HEK293T (cell line): ENCODE measurements at regions not wholly inside any gene's neighbourhood (a gene's known extent, or its start where the extent isn't known, plus 50 kb on each side); places are given as distances from the start of the nearest gene placed in this dataset.

ENCODE experiments used
- ARNT ChIP-seq: fragments of 450-650 bp; IDR thresholded peaks from 2 replicates; pipeline ENCODE4 v1.6.1; 2017; ENCODE audit warnings: mild to moderate bottlenecking
- CTBP1 ChIP-seq: fragments of 450-650 bp; IDR thresholded peaks from 2 replicates; pipeline ENCODE4 v1.6.1; 2016; ENCODE audit warnings: borderline replicate concordance
- ELF4 ChIP-seq: fragments of 450-650 bp; IDR thresholded peaks from 2 replicates; pipeline ENCODE4 v1.6.1; 2017; ENCODE audit warnings: antibody characterized with exemption
- FOXA1 ChIP-seq: fragments of 450-650 bp; IDR thresholded peaks from 2 replicates; pipeline ENCODE4 v1.6.1; 2016; ENCODE audit warnings: mild to moderate bottlenecking
- FOXK2 ChIP-seq: fragments of 450-650 bp; IDR thresholded peaks from 2 replicates; pipeline ENCODE4 v1.6.1; 2016; ENCODE audit warnings: mild to moderate bottlenecking
- FOXM1 ChIP-seq: fragments of 450-650 bp; IDR thresholded peaks from 2 replicates; pipeline ENCODE4 v1.6.1; 2017; ENCODE audit warnings: mild to moderate bottlenecking, borderline replicate concordance
- HDGF ChIP-seq: fragments of 450-650 bp; IDR thresholded peaks from 2 replicates; pipeline ENCODE4 v1.6.1; 2017; ENCODE audit warnings: antibody characterized with exemption, borderline replicate concordance
- L3MBTL2 ChIP-seq: fragments of 450-650 bp; conservative IDR thresholded peaks from 2 replicates; pipeline ENCODE4 v1.6.1; 2016; ENCODE audit warnings: mild to moderate bottlenecking
- NFRKB ChIP-seq: fragments of 450-650 bp; IDR thresholded peaks from 2 replicates; pipeline ENCODE4 v1.6.1; 2016; ENCODE audit warnings: mild to moderate bottlenecking, moderate library complexity
- PKNOX1 ChIP-seq: fragments of 450-650 bp; IDR thresholded peaks from 2 replicates; pipeline ENCODE4 v1.6.1; 2016
- SP1 ChIP-seq: fragments of 450-650 bp; IDR thresholded peaks from 2 replicates; pipeline ENCODE4 v1.6.1; 2017
- SUZ12 ChIP-seq: fragments of 450-650 bp; IDR thresholded peaks from 2 replicates; pipeline ENCODE4 v1.6.1; 2016; ENCODE audit warnings: mild to moderate bottlenecking
- TARDBP ChIP-seq: fragments of 450-650 bp; IDR thresholded peaks from 2 replicates; pipeline ENCODE4 v1.6.1; 2016
- ZNF384 ChIP-seq: fragments of 450-650 bp; IDR thresholded peaks from 2 replicates; pipeline ENCODE4 v1.6.1; 2016

- no peak for TF ChIP-seq ARNT
- no peak for TF ChIP-seq CTBP1
- no peak for TF ChIP-seq ZNF384
- TF ChIP-seq SP1, result no peak
- TF ChIP-seq NFRKB, result no peak
- no peak for TF ChIP-seq FOXM1
- no peak for TF ChIP-seq L3MBTL2
- TF ChIP-seq FOXK2, result no peak
- TF ChIP-seq SUZ12, result no peak
- no peak for TF ChIP-seq PKNOX1
- TF ChIP-seq ELF4, result no peak
- no peak for TF ChIP-seq FOXA1
- TF ChIP-seq TARDBP, result no peak
- no peak for TF ChIP-seq HDGF
Measured at GRCh38 chrX:99469439-99469838, 940.6 kb downstream of the PCDH19 start.
